Gastroesophageal sphincter (tissue), 3 donors: ENCODE measurements at regions not wholly inside any gene's neighbourhood (a gene's known extent, or its start where the extent isn't known, plus 50 kb on each side); places are given as distances from the start of the nearest gene placed in this dataset.

Experiments used
- POLR2A ChIP-seq, 2 donors: fragments of 450-650 bp; IDR thresholded peaks; one replicate each; pipeline ENCODE4 v1.6.1; 2017; ENCODE audit warnings: antibody characterized with exemption in 2 of 2, mild to moderate bottlenecking in 2 of 2, moderate library complexity in 1 of 2
- POLR2AphosphoS5 ChIP-seq: sonication (generic); formaldehyde crosslinking; IDR thresholded peaks from one replicate; pipeline ENCODE4 v1.6.1; 2017; ENCODE audit warnings: antibody characterized with exemption
- TF ChIP-seq, protein P1 (sequence below), 4 experiments: fragments of 200-600 bp in 2 of 4; fragments of 450-650 bp in 2 of 4; sonication (generic) in 1 of 4; IDR thresholded peaks; one replicate each; pipeline ENCODE4 v1.5.1; 2017 to 2019; ENCODE audit warnings: antibody characterized with exemption in 4 of 4, mild to moderate bottlenecking in 2 of 4, moderate library complexity in 2 of 4

DNA sequence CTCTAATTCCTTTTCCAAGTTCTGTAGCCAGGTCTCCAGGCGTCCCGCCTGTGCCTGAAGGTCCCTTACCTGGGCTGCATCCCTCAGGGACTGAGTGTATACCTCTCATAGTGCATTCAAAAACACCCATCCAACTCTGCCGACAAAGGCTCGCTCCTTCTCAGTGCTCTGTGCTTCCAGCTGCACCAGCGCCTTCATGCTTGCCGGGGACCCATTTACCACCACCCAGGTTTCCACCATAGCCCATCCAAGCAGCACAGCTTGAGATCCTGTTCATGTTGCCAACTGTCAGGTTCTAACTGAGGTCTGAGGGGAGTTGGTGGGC lies 794.5 kb downstream of the EFNA5 start:
- TF ChIP-seq, protein P1, sequence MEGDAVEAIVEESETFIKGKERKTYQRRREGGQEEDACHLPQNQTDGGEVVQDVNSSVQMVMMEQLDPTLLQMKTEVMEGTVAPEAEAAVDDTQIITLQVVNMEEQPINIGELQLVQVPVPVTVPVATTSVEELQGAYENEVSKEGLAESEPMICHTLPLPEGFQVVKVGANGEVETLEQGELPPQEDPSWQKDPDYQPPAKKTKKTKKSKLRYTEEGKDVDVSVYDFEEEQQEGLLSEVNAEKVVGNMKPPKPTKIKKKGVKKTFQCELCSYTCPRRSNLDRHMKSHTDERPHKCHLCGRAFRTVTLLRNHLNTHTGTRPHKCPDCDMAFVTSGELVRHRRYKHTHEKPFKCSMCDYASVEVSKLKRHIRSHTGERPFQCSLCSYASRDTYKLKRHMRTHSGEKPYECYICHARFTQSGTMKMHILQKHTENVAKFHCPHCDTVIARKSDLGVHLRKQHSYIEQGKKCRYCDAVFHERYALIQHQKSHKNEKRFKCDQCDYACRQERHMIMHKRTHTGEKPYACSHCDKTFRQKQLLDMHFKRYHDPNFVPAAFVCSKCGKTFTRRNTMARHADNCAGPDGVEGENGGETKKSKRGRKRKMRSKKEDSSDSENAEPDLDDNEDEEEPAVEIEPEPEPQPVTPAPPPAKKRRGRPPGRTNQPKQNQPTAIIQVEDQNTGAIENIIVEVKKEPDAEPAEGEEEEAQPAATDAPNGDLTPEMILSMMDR (IDR thresholded peaks at IDR 0.05): no peak
- no peak for TF ChIP-seq POLR2AphosphoS5
- no peak for TF ChIP-seq POLR2A (IDR thresholded peaks at IDR 0.05)
